Psoas muscle (tissue), 7 donors: ENCODE measurements at regions not wholly inside any gene's neighbourhood (a gene's known extent, or its start where the extent isn't known, plus 50 kb on each side); places are given as distances from the start of the nearest gene placed in this dataset.
A peak's percentile ranks its signal among the peaks of the same experiment; 100 is the strongest.

ENCODE experiments used
- ATAC-seq, 4 donors: fragments of 200-7000 bp; cut with Tn5 transposase; one replicate each; pipeline ENCODE4 v1.9.1; 2020; ENCODE audit warnings: moderate library complexity in 3 of 4, mild to moderate bottlenecking in 2 of 4
- DNase-seq, 2 donors: peaks; one replicate each; pipeline ENCODE4 v3.0.0-alpha.2; 2020
- H3K27ac ChIP-seq: fragments of 200-600 bp; one replicate; pipeline ENCODE4 v1.8.0; 2022
- H3K27me3 ChIP-seq, 3 donors: fragments of 200-600 bp in 1 of 3; one replicate each; pipeline versions ENCODE4 v1.6.1 to v1.8.0; 2013 to 2022; ENCODE audit warnings: low read length in 2 of 3, mild to moderate bottlenecking in 2 of 3, moderate library complexity in 1 of 3; ENCODE audit not compliant: insufficient read depth in 3 of 3
- H3K36me3 ChIP-seq, 2 donors: fragments of 200-600 bp in 1 of 2; one replicate each; pipeline versions ENCODE4 v1.6.1 to v1.8.0; 2013 to 2022; ENCODE audit warnings: low read depth in 1 of 2, mild to moderate bottlenecking in 1 of 2, moderate library complexity in 1 of 2; ENCODE audit not compliant: insufficient read depth in 1 of 2
- H3K4me1 ChIP-seq: fragments of 200-600 bp; one replicate; pipeline ENCODE4 v1.8.0; 2022
- H3K4me3 ChIP-seq: fragments of 200-600 bp; one replicate; pipeline ENCODE4 v1.8.0; 2022; ENCODE audit warnings: mild to moderate bottlenecking
- H3K9me3 ChIP-seq: fragments of 200-600 bp; one replicate; pipeline ENCODE4 v1.8.0; 2022
- CTCF ChIP-seq: fragments of 200-600 bp; IDR thresholded peaks from one replicate; pipeline ENCODE4 v1.8.0; 2022; ENCODE audit warnings: antibody characterized with exemption
- WGBS, 3 donors: extraction: QIAGEN DNeasy Blood & Tissue Kit; methylation state at CpG; one replicate each; pipeline versions ENCODE4 v1.1.6 to v1.1.7; 2013; 5-methylcytosine and 5-hydroxymethylcytosine counted together
- intact Hi-C, 2 donors: fragments of 100-400 bp; cut with DNase I; formaldehyde crosslinking; loops; one replicate each; pipeline versions ENCODE4 v1.11.0 to v1.14.2; 2022
- donor health status: healthy with polysubstance abuse.
- donor health status: DM: no; HTN: no; CAD: no; lungs with moderate emphysema.
- donor health status: Bipolar disorder and iron deficiency.
- donor health status: healthy.
- donor health status: DM: yes; HTN: yes; CAD: no.
- donor health status: DM: no; HTN: no; CAD: no.
- donor health status: DM: yes; HTN: yes; CAD: no.

- Histone ChIP-seq H3K36me3 (no peaks in the 10 kb centered on the region), H3K9me3 (no peaks in the 10 kb centered on the region), H3K27me3 (no peaks in the 10 kb centered on the region), H3K4me1 (no peaks in the 10 kb centered on the region), H3K27ac (no peak overlapping the region), H3K4me3 (no peak overlapping the region)
- WGBS, 3 donors: 45 to 72% (median 60%) methylated on average over 2 of the region's 2 CpGs
- ATAC-seq: no peak
- TF ChIP-seq CTCF: no peak
- DNase-seq: no peak
- intact Hi-C loops: no loop called here
Measured at GRCh38 chr1:68352202-68352601, 97.6 kb downstream of the RPE65 start.

GRCh38 chr1:68347415-68347814, 102.3 kb downstream of the RPE65 start:
- no peak for TF ChIP-seq CTCF
- no peak for ATAC-seq
- Histone ChIP-seq H3K36me3 (no peaks in the 10 kb centered on the region), H3K27me3 (no peaks in the 10 kb centered on the region), H3K4me1 (no peaks in the 10 kb centered on the region), H3K27ac (no peak overlapping the region), H3K4me3 (no peak overlapping the region), H3K9me3 (no peaks in the 10 kb centered on the region)
- intact Hi-C loops: loop anchor here (10.0 kb wide), 2 partner anchors 493 to 583 kb away; no protein-coding TSS in a partner anchor
- WGBS, 3 donors: 64 to 91% (median 83%) methylated on average over 1 to 2 of the region's 2 CpGs
- DNase-seq: peak; percentile 15 to 54

- ATAC-seq: peak in 1 of 4 donors; percentile 51
Measured at GRCh38 chr1:68346188-68346808, 103.5 kb downstream of the RPE65 start.

GRCh38 chr1:68344208-68344607, 105.5 kb downstream of the RPE65 start:
- TF ChIP-seq CTCF: no peak
- no peak overlapping the region for H3K4me3 ChIP-seq
- H3K9me3 ChIP-seq: no peaks in the 10 kb centered on the region
- WGBS, 3 donors: 60 to 71% (median 71%) methylated on average over 4 of the region's 4 CpGs
- no peak overlapping the region for H3K27ac ChIP-seq
- H3K4me1 ChIP-seq: no peaks in the 10 kb centered on the region
- ATAC-seq: no peak
- intact Hi-C loops: loop anchor here (5.0 to 10.0 kb wide), 3 partner anchors 489 to 579 kb away; no protein-coding TSS in a partner anchor
- H3K27me3 ChIP-seq: no peaks in the 10 kb centered on the region
- DNase-seq: no peak
- no peaks in the 10 kb centered on the region for H3K36me3 ChIP-seq

More at GRCh38 chr1:68346188-68346808, 103.5 kb downstream of the RPE65 start:
- intact Hi-C loops: loop anchor here (10.0 kb wide), 2 partner anchors 491 to 581 kb away; no protein-coding TSS in a partner anchor
- Histone ChIP-seq H3K27me3 (no peaks in the 10 kb centered on the region), H3K9me3 (no peaks in the 10 kb centered on the region), H3K36me3 (no peaks in the 10 kb centered on the region), H3K4me3 (no peak overlapping the region), H3K27ac (no peak overlapping the region), H3K4me1 (no peaks in the 10 kb centered on the region)
- DNase-seq: no peak
- 49 to 62% (median 57%) methylated on average over 3 of the region's 3 CpGs for WGBS, 3 donors
- peak; percentile 54 for TF ChIP-seq CTCF

GRCh38 chr1:68340951-68341350, 108.6 kb upstream of the WLS start:
- H3K27me3 ChIP-seq: no peaks in the 10 kb centered on the region
- no peaks in the 10 kb centered on the region for H3K36me3 ChIP-seq
- no peaks in the 10 kb centered on the region for H3K4me1 ChIP-seq
- H3K27ac ChIP-seq: no peak overlapping the region
- intact Hi-C loops: loop anchor here (5.0 to 10.0 kb wide), 3 partner anchors 486 to 576 kb away; no protein-coding TSS in a partner anchor
- DNase-seq: no peak
- no peak for ATAC-seq
- 71 to 84% (median 74%) methylated on average over 5 of the region's 5 CpGs for WGBS, 3 donors
- H3K4me3 ChIP-seq: no peak overlapping the region
- TF ChIP-seq CTCF: no peak
- H3K9me3 ChIP-seq: no peaks in the 10 kb centered on the region
